HG02678 (cell line): ENCODE measurements at regions not wholly inside any gene's neighbourhood (a gene's known extent, or its start where the extent isn't known, plus 50 kb on each side); places are given as distances from the start of the nearest gene placed in this dataset.
"Not testable (repeated sequence)": the region's sequence is repeated elsewhere in the genome, so short reads cannot be mapped to it uniquely, and the experiment has no call there.

Experiments
- ATAC-seq: cut with Tn5 transposase; IDR thresholded peaks from one replicate; pipeline ENCODE4 v1.9.1; 2021; ENCODE audit warnings: mild to moderate bottlenecking, moderate library complexity; ENCODE audit not compliant: unreplicated experiment

DNA sequence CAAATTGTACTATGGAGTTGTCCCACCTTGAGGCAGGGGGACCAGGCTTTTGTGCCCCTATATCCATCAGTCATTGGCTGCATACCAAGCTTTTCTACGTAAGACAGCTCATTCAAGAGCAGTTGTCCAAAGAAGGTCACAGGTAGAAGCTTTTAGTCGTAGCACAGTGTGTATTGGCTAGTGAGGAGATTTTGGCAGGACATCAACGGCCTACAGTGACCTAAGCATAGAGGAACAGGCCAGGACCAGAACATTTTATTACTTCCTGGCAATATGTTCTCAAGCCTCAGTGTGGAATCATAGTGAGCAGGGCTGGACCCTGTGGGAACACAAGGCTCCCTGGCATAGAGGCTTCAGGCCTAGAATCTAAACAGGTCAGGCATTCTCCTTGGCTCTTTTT, 105.4 kb upstream of the ANKRD28 start:
- no peak for ATAC-seq

DNA sequence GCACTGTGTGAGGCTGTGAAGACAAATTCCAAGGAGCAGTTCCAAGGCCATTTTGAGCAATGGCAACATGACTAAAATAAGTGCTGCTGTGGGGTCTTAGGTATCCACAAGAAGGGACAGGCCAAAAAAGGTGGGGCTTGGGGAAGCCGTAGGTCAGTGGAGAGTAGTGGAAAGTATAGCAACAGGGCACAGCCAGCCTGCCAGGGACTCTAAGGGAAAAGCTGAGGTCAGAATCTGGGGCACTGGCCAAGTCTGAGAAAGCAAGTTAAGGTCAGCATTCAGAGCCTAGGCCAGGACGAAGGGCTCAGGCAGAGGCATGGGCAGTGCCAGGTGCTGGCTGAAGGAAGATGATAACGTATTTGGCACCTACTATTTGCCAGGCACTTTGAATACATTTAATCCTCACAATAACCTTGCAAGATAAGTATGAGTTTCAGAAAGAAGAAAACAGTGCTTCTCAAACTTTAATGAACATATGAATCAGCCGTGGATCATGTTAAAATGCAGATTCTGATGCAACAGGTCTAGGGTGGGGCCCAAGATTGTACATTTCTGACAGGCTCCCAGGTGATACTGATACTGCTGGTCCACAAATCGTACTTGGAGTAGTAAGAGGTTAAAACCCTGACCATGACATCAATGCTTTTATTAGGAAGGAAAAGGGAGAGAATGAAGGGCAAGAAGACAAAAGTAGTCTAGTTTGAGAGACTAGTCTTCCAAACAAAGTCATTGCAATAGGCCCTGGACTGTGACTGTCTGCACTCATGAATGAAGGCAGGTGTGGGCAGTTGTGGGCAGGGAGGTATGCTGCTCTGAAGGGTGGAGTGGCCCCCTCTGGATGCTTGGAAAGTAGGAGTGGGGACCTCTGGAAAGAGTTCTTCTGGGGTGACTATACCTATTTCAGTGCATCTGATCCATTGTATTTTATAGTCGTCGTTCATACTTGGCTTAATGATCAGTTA, 106.3 kb upstream of the ANKRD28 start:
- no peak for ATAC-seq

DNA sequence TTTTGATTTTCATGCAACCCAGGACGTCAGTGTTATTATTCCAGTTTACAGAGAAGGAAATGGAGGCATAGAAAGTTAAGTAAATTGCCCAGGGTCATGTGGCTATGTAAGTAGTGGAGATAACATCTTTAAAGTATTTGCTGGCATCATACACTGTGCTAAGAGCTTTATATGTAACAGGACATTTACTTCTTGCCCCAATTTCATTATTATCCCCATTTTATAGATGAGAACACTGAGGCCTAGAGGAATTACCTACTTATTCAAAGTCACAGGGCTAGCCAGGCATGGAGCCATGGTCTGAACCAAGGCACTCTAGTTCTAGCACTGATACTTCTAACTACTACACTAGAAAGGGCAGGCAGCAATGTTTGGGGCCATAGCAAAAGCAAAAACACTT, 107.3 kb upstream of the ANKRD28 start:
- ATAC-seq = no peak

DNA sequence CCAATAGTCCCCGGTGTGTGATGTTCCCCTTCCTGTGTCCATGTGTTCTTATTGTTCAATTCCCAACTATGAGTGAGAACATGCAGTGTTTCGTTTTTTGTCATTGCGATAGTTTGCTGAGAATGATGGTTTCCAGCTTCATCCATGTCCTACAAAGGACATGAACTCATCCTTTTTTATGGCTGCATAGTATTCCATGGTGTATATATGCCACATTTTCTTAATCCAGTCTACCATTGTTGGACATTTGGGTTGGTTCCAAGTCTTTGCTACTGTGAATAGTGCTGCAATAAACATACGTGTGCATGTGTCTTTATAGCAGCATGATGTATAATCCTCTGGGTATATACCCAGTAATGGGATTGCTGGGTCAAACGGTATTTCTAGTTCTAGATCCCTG, 109.6 kb upstream of the ANKRD28 start:
- not testable (repeated sequence) for ATAC-seq

DNA sequence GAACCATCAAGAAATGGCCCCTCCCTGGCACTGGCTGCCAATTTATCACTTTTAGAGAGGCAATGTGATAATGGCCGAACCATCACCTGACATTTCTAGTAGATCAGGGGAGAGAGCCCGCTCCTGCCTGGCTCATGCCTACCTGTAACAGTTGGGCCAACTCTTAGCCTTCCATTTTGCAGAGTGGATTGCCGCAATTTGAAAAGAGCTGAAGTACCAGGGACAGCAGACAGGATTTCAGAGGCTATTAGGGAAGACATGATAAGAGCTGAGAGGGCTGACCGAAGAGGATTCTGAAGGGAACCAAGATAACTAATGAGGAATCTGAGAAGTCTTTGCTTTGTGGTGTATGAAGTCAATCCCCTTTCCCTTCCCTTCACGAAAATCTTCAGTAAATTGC, 121.2 kb upstream of the ANKRD28 start:
- no peak for ATAC-seq

DNA sequence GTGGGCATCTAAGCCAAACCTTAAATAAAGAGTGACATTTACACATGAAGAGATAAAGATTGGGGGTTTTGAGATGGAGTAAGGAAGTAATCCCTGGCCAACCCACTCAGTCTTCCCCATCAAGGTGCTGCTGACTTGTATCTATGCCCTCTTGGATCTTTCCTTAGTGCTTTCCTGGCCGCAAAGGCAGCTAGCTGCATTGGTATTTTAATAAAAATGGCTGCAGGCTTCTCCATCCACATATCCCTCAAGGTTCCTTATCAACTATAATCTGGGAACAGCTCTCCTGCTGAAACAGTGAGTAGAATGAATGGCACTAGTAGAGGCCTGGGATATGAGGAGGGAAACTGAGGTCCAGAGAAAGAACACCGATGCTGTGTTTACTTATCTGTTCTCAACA, 122.2 kb upstream of the ANKRD28 start:
- no peak for ATAC-seq

DNA sequence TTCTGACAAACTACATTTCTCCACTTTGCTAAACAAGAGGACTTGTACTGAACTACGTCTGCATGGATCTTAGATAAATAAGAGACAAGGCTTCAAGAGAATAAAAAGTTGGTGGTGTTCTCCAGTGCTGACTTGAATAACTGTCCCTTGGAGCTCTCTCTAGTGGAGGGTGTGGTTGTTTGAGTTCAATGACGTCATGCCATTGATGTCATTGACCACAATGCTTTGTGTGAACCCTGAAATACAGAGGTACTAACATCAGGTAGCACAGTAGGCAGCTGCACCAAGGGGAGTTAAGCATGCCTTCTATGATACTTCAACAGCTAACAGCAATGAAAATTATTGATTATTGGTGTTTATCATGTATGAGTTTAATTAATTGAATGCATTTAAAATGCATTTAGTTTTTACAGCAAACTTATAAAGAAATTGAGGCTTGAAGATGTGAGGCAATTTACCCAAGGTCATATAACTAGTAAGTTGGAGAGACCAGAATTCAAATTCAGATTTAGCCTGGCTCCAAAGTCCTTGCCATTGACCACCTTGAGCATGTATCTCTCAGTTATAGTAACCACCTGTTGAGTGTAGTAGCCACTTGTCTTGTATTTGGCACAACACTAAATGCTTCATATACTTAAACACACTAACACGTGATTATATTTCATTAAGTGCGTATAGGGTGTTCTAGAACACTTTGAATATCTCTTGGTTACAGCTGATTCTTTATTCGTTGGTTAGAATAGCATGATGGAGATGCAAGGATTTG, 126.0 kb upstream of the ANKRD28 start:
- no peak for ATAC-seq

DNA sequence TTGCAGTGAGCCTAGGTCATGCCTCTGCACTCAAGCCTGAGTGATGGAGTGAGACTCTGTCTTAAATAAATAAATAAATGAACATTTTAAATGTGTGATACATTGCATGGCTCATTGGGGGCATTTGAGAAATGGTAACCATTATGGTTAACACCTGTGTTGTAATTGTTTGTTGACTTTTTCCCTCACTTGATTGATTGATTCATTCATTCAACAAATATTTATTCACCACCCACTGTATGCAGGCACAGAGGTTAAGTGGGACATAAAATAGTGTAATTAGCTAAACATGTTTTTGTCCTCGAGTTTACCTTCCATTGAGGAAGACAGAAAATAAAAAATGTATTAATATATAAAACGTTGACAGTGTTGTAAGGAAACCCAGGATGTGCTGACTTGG, 127.1 kb upstream of the ANKRD28 start:
- no peak for ATAC-seq

DNA sequence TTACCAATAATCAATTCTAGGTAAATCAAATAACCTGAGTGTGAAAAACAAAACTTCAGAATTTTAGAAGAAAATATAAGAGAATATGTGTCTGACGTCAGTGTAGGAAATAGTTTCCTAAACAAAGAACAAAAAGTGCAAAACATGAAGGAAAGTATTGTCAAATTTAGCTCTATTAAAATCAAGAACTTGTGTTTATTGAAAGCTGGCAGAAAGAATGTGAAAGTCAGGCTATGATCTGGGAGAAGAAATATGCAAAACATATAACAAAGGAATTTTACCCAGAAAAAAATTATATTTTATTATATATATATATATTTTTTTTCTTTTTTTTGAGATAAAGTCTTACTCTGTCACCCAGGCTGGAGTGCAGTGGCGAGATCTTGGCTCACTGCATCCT, 129.1 kb upstream of the ANKRD28 start:
- ATAC-seq = no peak

DNA sequence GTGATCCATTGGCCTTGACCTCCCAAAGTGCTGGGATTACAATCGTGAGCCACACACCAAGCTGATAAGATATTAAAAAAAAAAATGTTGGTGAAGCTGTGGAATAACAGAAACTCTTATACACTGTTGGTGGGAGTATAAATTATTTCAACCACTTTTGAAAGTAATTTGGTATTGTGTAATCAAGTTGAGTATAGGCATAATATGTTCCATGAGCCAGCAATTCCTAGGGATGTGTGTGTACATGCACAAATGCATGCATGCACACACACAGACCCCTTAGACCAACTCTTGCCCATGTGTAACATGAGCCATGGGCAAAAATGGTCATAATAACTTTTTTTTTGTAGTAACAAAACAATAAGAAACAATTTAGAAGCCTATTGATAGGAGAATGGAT, 130.2 kb upstream of the ANKRD28 start:
- no peak for ATAC-seq

DNA sequence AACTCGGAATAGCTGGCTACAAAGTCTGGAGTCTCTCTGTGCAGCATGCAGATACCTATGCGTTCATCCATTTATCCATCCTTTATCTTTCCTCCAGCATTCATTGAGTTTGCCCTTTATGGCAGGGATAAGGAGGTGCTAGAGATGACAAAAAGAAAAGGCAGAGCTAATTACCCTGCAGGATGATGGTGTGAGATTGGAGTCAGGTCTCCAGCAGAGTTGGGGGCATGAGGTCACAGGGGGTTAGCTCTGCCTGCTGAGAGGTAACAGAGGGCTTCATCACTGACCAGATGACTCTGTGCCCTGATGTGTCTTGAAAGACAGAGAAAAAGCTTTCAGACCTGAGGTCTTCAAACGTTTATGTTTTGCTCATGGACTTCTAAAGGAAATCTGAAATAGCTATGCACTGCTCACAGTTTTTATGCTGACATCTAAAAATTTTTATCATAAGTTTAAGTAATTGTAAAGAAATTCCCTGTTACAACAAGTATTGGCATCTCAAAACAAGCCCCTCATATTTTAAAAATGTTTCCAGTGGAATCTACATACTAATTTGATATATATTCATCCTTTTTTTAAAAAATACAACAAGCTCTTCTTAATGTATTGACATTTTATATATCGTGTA, 132.3 kb upstream of the ANKRD28 start:
- ATAC-seq = no peak

DNA sequence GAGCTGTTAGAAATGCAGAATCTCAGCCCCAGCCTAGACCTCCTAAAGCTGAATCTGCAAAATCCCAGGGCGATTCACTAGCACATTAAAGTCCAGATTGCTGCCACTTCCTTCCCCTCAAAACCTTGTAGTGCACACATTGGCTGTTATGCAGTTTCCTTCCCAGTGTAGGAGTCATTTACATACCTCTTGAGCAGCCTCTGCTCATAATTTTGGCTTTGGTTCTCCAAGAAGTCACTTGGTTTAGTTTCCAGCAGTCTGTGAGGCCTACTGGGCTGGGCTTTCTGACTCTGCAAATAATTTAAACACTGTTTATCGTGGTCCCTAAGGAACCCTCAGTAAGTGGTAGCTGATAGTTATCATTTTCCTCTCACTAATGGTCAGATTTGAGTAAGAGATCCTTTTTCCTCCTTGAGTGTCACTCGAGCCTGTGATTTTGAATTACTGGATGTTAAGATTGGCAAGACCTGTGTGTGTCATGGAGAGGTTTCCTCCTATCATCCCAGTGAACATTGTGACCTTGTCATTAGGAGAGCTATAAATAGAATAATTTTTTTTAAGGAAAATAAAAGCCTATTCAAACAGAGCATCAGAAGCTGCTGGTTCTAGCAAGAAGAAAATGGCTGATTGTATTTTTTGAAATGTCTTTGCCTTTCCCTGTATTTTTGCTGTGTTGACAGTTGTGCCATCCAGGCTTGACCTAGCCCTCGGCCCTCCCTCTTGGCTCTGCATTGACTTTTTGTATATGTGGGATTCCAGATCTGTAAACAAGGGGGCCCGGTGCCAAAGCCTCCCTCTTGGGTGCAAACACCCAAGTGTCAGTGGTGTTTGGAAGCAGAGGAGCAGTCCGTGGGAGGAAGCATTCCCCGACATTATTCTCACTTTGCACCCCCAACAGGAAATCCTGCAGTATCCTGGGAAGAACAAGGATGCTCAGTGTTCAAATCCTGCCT, 134.8 kb upstream of the ANKRD28 start:
- no peak for ATAC-seq

DNA sequence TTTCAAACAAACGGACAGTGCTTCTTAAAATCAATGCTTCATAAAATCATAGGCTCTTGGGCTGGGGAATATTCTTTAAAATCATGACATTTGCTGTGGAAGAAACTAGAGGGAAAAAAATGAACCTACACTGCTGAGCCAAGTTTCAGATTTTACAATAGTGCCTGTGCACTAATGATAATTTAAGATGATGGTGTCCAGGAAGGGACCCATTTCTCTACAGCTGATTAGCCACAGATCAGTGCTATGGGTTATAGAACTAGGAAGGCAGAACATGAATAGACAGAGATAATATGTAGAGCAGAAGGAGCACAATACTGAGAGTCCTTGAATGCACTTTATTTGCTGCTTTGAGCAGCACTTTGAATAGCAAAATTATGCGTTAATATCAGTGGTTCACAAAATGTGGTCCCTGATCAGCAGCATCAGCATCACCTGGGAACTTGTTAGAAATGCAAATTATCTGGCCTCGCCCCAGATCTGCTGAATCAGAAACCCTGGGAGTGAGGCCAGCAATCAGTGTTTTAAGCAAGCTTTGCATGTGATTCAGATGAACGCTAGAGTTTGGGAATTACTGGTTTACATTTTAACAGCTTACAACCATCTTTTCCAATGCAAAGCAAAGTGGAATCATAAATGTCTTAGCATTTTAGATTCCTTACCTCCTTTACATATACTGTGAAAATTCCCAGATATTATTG, 135.8 kb upstream of the ANKRD28 start:
- no peak for ATAC-seq

DNA sequence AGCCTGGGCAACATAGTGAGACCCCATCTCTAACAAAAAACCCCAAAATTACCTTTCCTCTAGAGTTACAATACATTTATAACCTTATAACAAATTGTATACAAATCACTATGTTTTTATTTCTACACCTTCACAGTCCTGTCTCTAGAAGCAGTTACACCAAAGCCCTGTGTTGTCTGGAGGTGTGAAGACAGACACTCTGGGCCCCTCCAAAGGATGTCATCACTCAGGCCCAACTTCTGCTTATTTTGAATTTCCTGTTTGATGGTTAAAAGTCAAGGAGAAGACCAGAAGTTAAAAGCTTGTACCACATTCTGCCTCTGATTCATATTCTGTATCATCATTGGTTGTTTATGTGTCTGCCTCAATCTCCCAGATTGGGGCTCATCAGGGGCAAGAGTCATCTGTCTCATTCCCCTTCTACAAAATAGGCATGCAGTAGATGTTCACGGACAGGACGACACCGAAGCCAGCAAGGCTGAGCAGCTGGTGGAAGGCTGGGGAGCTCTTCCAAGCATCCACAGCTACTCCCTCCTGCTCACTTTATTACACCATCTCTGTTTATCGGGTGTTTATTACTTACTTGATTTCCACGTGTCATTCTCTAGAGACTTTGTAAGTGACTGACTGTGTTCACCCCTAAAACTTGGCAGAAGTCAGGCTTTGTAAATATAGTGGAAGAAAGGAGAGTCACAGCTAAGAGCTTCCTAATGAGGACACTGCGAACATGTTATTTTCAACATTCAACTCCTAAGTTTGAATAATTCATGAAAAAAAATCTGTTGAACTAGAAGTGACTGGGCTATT, 136.8 kb upstream of the ANKRD28 start:
- ATAC-seq = no peak

DNA sequence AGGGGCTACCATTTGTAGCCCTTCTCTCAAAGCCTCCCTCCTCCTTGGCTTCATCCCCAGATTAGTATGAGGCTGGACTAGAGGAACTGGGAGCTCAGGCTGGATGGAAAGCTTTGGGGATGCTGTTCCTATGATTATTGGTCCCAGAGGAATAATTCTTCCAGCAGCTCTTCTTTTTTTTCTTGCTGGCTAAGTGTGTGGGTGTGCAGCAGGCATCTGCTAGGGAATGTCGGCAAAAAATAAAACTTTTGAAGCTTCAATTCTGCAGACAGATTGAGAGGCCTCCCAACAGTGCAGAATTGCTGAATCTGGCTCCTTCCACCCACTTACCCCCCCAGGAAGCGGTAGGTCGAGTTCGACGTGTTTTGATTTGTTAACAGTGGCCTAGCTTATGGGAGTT, 138.5 kb upstream of the ANKRD28 start:
- no peak for ATAC-seq

DNA sequence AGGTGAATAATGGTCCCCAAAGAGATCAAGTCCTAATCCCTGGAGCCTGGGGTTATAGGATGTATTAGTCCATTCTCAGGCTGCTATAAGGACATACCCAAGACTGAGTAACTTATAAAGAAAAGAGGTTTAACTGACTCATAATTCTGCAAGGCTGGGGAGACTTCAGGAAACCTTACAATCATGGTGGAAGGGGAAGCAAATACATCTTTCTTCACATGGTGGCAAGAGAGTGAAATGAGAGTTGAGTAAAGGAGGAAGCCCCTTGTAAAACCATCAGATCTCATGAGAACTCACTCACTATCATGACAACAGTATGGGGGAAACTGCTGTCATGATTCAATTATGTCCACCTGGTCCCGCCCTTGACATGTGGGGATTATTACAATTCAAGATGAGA, 142.9 kb upstream of the ANKRD28 start:
- no peak for ATAC-seq

DNA sequence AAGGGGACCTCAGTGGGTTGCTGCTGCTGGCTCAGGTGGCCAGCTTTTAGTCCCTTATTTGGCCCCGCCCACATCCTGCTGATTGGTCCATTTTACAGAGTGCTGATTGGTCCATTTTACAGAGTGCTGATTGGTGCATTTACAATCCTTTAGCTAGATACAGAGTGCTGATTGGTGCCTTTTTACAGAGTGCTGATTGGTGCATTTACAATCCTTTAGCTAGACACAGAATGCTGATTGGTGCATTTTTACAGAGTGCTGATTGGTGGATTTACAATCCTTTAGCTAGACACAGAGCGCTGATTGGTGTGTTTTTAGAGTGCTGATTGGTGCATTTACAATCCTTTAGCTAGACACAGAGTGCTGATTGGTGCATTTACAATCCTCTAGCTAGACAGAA, 143.7 kb upstream of the ANKRD28 start:
- ATAC-seq = not testable (repeated sequence)

DNA sequence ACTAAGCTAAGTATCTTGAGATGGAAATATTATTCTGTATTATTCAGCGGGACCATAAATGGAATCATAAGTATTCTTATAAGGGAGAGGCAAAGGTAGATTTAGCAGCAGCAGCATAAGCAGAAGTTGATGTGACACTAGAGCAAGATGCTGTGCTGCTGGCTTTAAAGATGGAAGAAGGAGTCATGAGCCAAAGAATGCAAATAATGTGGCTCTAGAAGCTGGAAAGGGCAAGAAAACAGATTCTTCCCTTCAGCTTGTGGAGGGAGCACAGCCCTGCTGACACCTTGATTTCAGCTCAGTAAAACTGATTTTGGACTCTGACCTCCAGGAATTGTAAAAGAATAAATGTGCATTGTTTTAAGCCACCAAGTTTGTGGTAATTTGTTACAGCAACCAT, 144.2 kb upstream of the ANKRD28 start:
- ATAC-seq = no peak

DNA sequence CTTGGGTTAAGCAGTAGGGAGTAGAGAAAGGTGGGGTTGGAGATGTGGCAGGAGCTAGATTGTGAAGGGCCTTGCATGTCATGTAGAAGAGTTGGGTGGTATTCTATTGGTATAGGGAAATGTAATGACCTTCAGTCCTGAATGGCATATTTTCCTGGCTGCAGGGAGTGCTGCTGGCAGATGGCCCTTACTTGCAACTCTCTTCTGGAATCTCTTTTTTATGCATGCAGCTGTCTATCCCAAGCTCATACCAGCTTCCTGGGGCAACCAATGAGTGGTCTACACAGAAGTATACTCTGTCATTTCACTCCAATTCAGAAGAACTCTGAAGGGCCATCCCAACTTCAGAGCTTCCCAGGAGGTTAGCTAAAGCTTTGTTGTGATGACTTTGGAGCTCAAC, 144.7 kb upstream of the ANKRD28 start:
- no peak for ATAC-seq
